ENCODE measurements at regions not wholly inside any gene's neighbourhood (a gene's known extent, or its start where the extent isn't known, plus 50 kb on each side); places are given as distances from the start of the nearest gene placed in this dataset.
"Not testable (repeated sequence)": the region's sequence is repeated elsewhere in the genome, so short reads cannot be mapped to it uniquely, and the experiment has no call there.

GRCh38 chr6:8623441-8623840 lies 188.1 kb upstream of the SLC35B3 start:
- DNase-seq = no peak

- DNase-seq = no peak
Observed at GRCh38 chr6:8619853-8620252, 184.5 kb upstream of the SLC35B3 start.

GRCh38 chr6:8619408-8619807 lies 184.1 kb upstream of the SLC35B3 start:
- DNase-seq = not testable (repeated sequence)

- DNase-seq = no peak
Observed at GRCh38 chr6:8608737-8609136, 173.4 kb upstream of the SLC35B3 start.

- DNase-seq = no peak
Observed at GRCh38 chr6:8589941-8590729, 154.8 kb upstream of the SLC35B3 start.

- no peak for DNase-seq
Observed at GRCh38 chr6:8588176-8588575, 152.8 kb upstream of the SLC35B3 start.

- DNase-seq = no peak
Observed at GRCh38 chr6:8583291-8583690, 147.9 kb upstream of the SLC35B3 start.

GRCh38 chr6:8579372-8579771 lies 144.0 kb upstream of the SLC35B3 start:
- no peak for DNase-seq

- DNase-seq = no peak
Observed at GRCh38 chr6:8578006-8578405, 142.7 kb upstream of the SLC35B3 start.

GRCh38 chr6:8574749-8575468 lies 139.6 kb upstream of the SLC35B3 start:
- DNase-seq = no peak

GRCh38 chr6:8574311-8574710 lies 139.0 kb upstream of the SLC35B3 start:
- no peak for DNase-seq

- no peak for DNase-seq
Observed at GRCh38 chr6:8570256-8570920, 135.0 kb upstream of the SLC35B3 start.

- DNase-seq = no peak
Observed at GRCh38 chr6:8562125-8562524, 126.8 kb upstream of the SLC35B3 start.

GRCh38 chr6:8558953-8559352 lies 123.6 kb upstream of the SLC35B3 start:
- DNase-seq = no peak

GRCh38 chr6:8557014-8557748 lies 121.8 kb upstream of the SLC35B3 start:
- DNase-seq = no peak

- DNase-seq = no peak
Observed at GRCh38 chr6:8556370-8557013, 121.1 kb upstream of the SLC35B3 start.

- DNase-seq = no peak
Observed at GRCh38 chr6:8551993-8552392, 116.6 kb upstream of the SLC35B3 start.

- DNase-seq = no peak
Observed at GRCh38 chr6:8551386-8551785, 116.0 kb upstream of the SLC35B3 start.

- DNase-seq = no peak
Observed at GRCh38 chr6:8549074-8549790, 113.9 kb upstream of the SLC35B3 start.

GRCh38 chr6:8546496-8546895 lies 111.2 kb upstream of the SLC35B3 start:
- no peak for DNase-seq

GRCh38 chr6:8545336-8545735 lies 110.0 kb upstream of the SLC35B3 start:
- no peak for DNase-seq

- no peak for DNase-seq
Observed at GRCh38 chr6:8543714-8544113, 108.4 kb upstream of the SLC35B3 start.
